ENCODE measurements at regions not wholly inside any gene's neighbourhood (a gene's known extent, or its start where the extent isn't known, plus 50 kb on each side); places are given as distances from the start of the nearest gene placed in this dataset.

GRCh38 chr5:96067251-96067650 lies 105.6 kb upstream of the ELL2 start (continued):
- TF ChIP-seq POLR2AphosphoS2 (IDR thresholded peaks at IDR 0.05; ENCODE audit: low read depth, low read length) = no peak

- in situ Hi-C loops (cut with MboI) (no loop called here), intact Hi-C loops (cut with micrococcal nuclease; ENCODE audit: unreplicated experiment) (no loop called here)
- Histone ChIP-seq H3K36me3 (ENCODE audit: control insufficient read depth in 2 of 2, insufficient read depth in 2 of 2, low read length in 1 of 2) (no peaks in the 10 kb centered on the region), H3K27ac (ENCODE audit: control insufficient read depth, insufficient read depth) (no peak overlapping the region), H2AFZ (ENCODE audit: control insufficient read depth, low read depth, low read length) (no peak overlapping the region), H3K4me1 (ENCODE audit: control insufficient read depth, insufficient read depth, low read length) (peaks cover 5% of the 10 kb centered on the region), H3K27me3 (replicated peaks in 1 of 2; ENCODE audit: control insufficient read depth in 2 of 2, insufficient read depth in 2 of 2, low read length in 1 of 2) (no peaks in the 10 kb centered on the region), H4K20me1 (ENCODE audit: control insufficient read depth, insufficient read depth) (no peaks in the 10 kb centered on the region), H3K9me3 (replicated peaks; ENCODE audit: control insufficient read depth, insufficient read depth, low read length) (no peaks in the 10 kb centered on the region), H3K4me3 (no peak overlapping the region), H3K9ac (ENCODE audit: control insufficient read depth, insufficient read depth, low read length) (no peak overlapping the region), H3K79me2 (ENCODE audit: control insufficient read depth, insufficient read depth, low read length) (no peaks in the 10 kb centered on the region), H3K4me2 (ENCODE audit: control insufficient read depth, insufficient read depth) (no peak overlapping the region)
- no peak for ATAC-seq
- RAD21 ChIA-PET (ENCODE audit: unreplicated experiment) = interaction anchor here (0.7 kb wide), 1 partner anchor 1596 kb away, joined by 3 read pairs; no protein-coding TSS in a partner anchor
- SMC1A ChIA-PET (ENCODE audit: uncharacterized antibody, unreplicated experiment) = interaction anchor here (0.6 to 3.4 kb wide), 5 partner anchors 9 to 77 kb away, joined by 3 to 17 read pairs (median 5); no protein-coding TSS in a partner anchor
- no peak for DNase-seq (ENCODE audit: low read depth, low spot score)
- CTCF ChIA-PET = no interaction called here
- no peak for FAIRE-seq
- TF ChIP-seq E2F8 (IDR thresholded peaks at IDR 0.05; ENCODE audit: low read depth, partially characterized antibody) (no peak), POLR2AphosphoS2 (IDR thresholded peaks at IDR 0.05; ENCODE audit: low read depth, low read length) (no peak), CEBPB (IDR thresholded peaks at IDR 0.05; ENCODE audit: borderline replicate concordance in 1 of 2, low read depth in 2 of 2, low read length in 2 of 2) (no peak), E2F4 (IDR thresholded peaks at IDR 0.05; ENCODE audit: low read depth, low read length) (no peak), NR2F1 (conservative IDR thresholded peaks at IDR 0.05) (no peak), NFIC (IDR thresholded peaks at IDR 0.05; ENCODE audit: low read depth, low read length) (no peak)
- WGBS (ENCODE audit: insufficient coverage, insufficient replicate concordance, low lambda C conversion rate, missing lambda C conversion rate) = 90% methylated on average over 1 of the region's 1 CpG
- BruUV-seq (replicated peaks) = no TSS peak
- POLR2A ChIA-PET = no interaction called here
Observed at GRCh38 chr5:96066386-96066719, 104.7 kb upstream of the ELL2 start.
